COLO668 (cell line): ENCODE measurements at regions not wholly inside any gene's neighbourhood (a gene's known extent, or its start where the extent isn't known, plus 50 kb on each side); places are given as distances from the start of the nearest gene placed in this dataset.
"Not testable (repeated sequence)": the region's sequence is repeated elsewhere in the genome, so short reads cannot be mapped to it uniquely, and the experiment has no call there.

Source experiments
- DNase-seq: peaks from one replicate; lab custom pipeline; 2025; ENCODE audit not compliant: unreplicated experiment; lab: John Stamatoyannopoulos, UW

DNA sequence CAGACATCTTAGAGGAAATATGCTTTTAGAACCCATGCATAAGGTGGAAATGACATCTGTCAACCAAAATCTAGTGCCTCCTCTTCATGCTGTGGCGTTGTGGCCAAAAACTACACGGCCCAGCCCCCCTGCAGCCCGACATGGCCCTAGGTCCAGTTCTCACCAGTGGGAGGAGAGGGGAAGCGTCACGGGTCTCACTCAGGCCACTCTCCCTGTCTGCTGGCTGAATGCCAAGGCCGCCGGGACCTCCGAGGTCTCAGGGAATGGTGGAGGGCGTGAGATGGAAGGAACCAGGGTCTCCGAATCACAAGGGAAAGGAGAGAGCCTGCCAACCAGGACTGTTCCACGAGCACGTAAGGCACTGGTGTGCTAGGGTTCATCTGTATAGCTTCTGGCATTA is 361.0 kb downstream of the ANAPC1 start:
- DNase-seq, result no peak

- not testable (repeated sequence) for DNase-seq
Measured at GRCh38 chr2:111525026-111525425, 359.0 kb downstream of the ANAPC1 start.

GRCh38 chr2:111526041-111526639 is 357.9 kb downstream of the ANAPC1 start:
- DNase-seq, result not testable (repeated sequence)

DNA sequence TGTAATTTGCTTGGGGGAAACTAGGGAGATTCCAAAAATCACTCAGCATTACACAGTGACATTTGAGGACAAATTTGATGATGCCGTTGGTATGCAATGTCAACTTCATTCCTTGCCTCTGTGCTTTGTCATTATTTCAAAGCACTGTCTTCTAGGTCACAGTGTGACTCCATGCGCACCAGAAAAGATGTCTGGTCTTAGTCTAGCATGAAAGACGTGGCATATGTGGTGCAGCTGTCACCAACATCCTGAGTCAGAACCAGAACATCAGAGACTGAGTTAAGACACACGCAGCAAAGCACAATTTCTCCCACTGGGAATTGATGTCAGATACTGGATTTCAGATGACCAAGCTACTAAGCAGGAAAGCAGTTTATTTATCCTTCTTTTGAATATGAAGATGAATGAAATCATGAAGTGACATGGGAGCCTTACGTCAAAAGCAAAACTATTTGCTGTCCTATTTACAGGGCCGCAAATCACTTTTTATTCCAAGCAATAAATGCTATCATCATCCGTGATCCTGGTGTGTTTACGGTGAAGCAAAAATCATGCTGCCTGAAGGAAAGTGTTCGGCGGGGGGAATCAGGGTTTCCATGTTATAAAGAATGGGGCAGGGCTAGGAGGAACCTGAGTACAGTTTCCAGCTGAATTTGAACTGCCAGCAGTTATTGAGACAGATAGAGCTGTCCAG is 356.1 kb downstream of the ANAPC1 start:
- not testable (repeated sequence) for DNase-seq

GRCh38 chr2:111529022-111529421 is 355.0 kb downstream of the ANAPC1 start:
- not testable (repeated sequence) for DNase-seq

- not testable (repeated sequence) for DNase-seq
Measured at GRCh38 chr2:111530239-111530965, 353.6 kb downstream of the ANAPC1 start.

DNA sequence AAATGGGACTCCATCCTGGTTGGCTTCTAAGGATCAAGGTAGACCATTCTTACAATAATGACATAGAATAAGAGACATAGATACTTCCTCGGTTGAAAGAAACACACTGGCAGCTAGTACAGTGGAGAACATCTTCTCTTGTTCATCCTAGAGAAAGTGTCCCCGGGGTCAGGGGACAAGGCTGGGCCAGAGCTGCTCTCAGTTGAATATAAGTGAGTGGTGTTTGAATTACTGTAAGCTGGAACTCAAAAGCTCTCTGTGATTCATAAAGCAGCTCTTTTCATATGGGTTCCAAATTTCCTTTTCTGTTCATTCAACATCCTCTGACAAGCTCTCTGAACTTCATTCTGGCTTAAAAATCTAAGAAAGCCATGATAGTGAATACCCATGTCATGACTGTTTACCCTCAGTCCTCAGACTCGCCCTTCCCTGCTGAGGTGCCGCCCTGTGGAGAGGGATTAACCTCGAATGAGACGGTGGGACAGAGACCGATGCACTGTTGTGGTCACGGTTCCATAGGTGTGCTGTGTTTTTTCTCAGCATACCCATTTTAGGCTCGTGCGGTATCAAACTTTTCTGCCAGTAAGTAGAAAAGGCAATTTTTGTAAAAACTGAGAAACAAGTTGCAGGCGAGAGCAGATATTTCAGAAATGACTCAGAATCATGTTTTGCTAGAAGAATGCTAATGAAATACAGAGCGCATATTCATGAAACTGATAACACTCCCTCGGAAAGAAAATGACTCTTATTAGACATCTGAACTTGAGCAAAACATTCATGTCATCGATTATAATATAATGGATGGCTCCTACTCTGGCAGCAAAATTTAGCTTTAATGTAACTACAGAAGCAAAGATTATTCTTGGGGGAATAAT is 351.1 kb downstream of the ANAPC1 start:
- DNase-seq, result not testable (repeated sequence)

- not testable (repeated sequence) for DNase-seq
Measured at GRCh38 chr2:111533557-111534247, 350.3 kb downstream of the ANAPC1 start.

GRCh38 chr2:111534910-111535352 is 349.1 kb downstream of the ANAPC1 start:
- no peak for DNase-seq

- DNase-seq, result no peak
Measured at GRCh38 chr2:111535404-111535803, 348.6 kb downstream of the ANAPC1 start.

GRCh38 chr2:111537078-111537655 is 346.8 kb downstream of the ANAPC1 start:
- no peak for DNase-seq

GRCh38 chr2:111539991-111540390 is 344.0 kb downstream of the ANAPC1 start:
- DNase-seq, result not testable (repeated sequence)

- DNase-seq, result not testable (repeated sequence)
Measured at GRCh38 chr2:111542120-111542774, 341.7 kb downstream of the ANAPC1 start.

DNA sequence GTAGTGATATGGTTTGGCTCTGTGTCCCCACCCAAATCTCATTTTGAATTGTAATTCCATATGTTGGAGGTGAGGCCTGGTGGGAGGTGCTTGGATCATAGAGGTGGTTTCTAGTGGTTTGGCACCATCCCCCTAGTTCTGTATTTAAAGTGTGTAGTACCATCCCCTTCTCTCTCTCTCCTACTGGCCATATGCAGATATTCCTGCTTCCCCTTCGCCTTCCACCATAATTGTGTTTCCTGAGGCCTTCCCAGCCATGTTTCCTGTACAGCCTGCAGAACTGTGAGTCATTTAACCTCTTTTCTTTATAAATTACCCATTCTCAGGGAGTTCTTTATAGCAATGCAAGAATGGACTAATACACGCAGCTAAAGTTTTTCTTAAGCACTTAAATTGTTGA is 340.0 kb downstream of the ANAPC1 start:
- not testable (repeated sequence) for DNase-seq

- not testable (repeated sequence) for DNase-seq
Measured at GRCh38 chr2:111545723-111546431, 338.1 kb downstream of the ANAPC1 start.

DNA sequence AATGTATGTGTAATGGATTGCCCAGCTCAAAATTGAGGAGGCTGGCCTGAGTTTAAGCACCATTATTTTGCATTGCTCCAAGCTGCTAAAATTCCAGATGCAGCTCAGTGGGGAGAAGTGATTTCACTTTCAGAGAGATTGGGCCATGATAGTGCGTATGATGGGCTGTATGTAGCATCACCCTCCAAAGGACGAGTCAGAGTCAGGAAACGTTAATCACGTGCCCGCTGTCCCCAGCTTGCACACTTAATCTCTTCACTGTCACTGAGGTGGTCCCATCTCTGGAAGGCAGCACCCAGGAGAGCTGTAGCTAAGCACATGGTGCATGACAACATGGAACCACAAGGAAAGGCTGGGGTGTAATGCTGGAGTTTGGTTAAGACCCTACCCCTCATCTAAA is 337.4 kb downstream of the ANAPC1 start:
- not testable (repeated sequence) for DNase-seq

- DNase-seq, result not testable (repeated sequence)
Measured at GRCh38 chr2:111549174-111549573, 334.8 kb downstream of the ANAPC1 start.

DNA sequence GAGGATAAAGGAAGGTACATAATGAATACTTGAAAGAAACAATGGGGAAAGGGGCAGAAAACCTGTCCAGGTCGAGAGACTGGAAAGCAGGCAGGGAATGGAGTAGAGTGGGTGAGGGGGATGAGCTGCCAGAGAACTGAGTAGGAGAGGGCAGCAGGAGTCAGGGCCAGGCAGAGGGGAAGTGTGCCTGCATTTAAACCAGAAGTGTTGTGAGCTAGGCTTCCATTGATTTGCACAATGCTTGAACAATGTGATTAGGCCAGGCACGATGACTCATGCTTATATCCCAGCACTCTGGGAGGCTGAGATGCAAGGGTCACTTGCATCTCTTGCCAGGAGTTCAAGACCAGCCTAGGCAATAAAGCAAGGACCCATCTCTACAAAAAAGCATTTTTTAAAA is 332.6 kb downstream of the ANAPC1 start:
- not testable (repeated sequence) for DNase-seq

GRCh38 chr2:111552625-111553024 is 331.4 kb downstream of the ANAPC1 start:
- not testable (repeated sequence) for DNase-seq
